H9 (cell line): ENCODE measurements at regions not wholly inside any gene's neighbourhood (a gene's known extent, or its start where the extent isn't known, plus 50 kb on each side); places are given as distances from the start of the nearest gene placed in this dataset.

ENCODE experiments used
- DNase-seq: peaks from one replicate; pipeline ENCODE4 v3.0.0-alpha.2; 2017
- H2AFZ ChIP-seq: one replicate; pipeline ENCODE4 v1.6.1; 2013; ENCODE audit warnings: mild to moderate bottlenecking, low read length, control low read depth, moderate library complexity
- H2AK5ac ChIP-seq: 2 replicates; pipeline ENCODE4 v1.6.1; 2013; ENCODE audit warnings: low read length, control low read depth, mixed read lengths; ENCODE audit not compliant: insufficient read length
- H2BK120ac ChIP-seq: one replicate; pipeline ENCODE4 v1.6.1; 2013; ENCODE audit warnings: low read depth, mild to moderate bottlenecking, low read length, control low read depth, inconsistent platforms; ENCODE audit not compliant: poor library complexity, severe bottlenecking
- H2BK12ac ChIP-seq: 2 replicates; pipeline ENCODE4 v1.6.1; 2013; ENCODE audit warnings: low read length, control low read depth, mixed read lengths, low read depth; ENCODE audit not compliant: insufficient read length
- H2BK15ac ChIP-seq: 2 replicates; pipeline ENCODE4 v1.6.1; 2013; ENCODE audit warnings: low read depth, low read length, control low read depth
- H2BK20ac ChIP-seq: one replicate; pipeline ENCODE4 v1.6.1; 2013; ENCODE audit warnings: low read depth, mild to moderate bottlenecking, low read length, control low read depth, inconsistent platforms; ENCODE audit not compliant: poor library complexity, severe bottlenecking
- H2BK5ac ChIP-seq: 2 replicates; pipeline ENCODE4 v1.6.1; 2013; ENCODE audit warnings: low read length, control low read depth, mixed read lengths; ENCODE audit not compliant: insufficient read length
- H3K14ac ChIP-seq: 2 replicates; pipeline ENCODE4 v1.6.1; 2013; ENCODE audit warnings: low read length, control low read depth; ENCODE audit not compliant: insufficient read depth
- H3K18ac ChIP-seq: 2 replicates; pipeline ENCODE4 v1.6.1; 2013; ENCODE audit warnings: low read depth, mild to moderate bottlenecking, mixed read lengths, low read length, control low read depth; ENCODE audit not compliant: insufficient read length
- H3K23ac ChIP-seq: 2 replicates; pipeline ENCODE4 v1.6.1; 2013; ENCODE audit warnings: low read length, control low read depth, mixed read lengths, low read depth; ENCODE audit not compliant: insufficient read length
- H3K23me2 ChIP-seq: 2 replicates; pipeline ENCODE4 v1.6.1; 2013; ENCODE audit warnings: low read depth, mild to moderate bottlenecking, mixed read lengths, low read length, control low read depth; ENCODE audit not compliant: insufficient read length, poor library complexity, severe bottlenecking
- H3K27ac ChIP-seq: 2 replicates; pipeline ENCODE4 v1.5.1; 2013; ENCODE audit warnings: low read length, control low read depth, mixed read lengths, low read depth; ENCODE audit not compliant: insufficient read length
- H3K27me3 ChIP-seq: 2 replicates; pipeline ENCODE4 v1.6.1; 2013; ENCODE audit warnings: low read length, control low read depth, inconsistent platforms; ENCODE audit not compliant: insufficient read depth
- H3K4ac ChIP-seq: 2 replicates; pipeline ENCODE4 v1.6.1; 2013; ENCODE audit warnings: low read depth, mild to moderate bottlenecking, control low read depth, inconsistent platforms, low read length, moderate library complexity
- H3K4me1 ChIP-seq: 2 replicates; pipeline ENCODE4 v1.6.1; 2013; ENCODE audit warnings: low read length, control low read depth, inconsistent platforms; ENCODE audit not compliant: insufficient read depth
- H3K4me2 ChIP-seq: 2 replicates; pipeline ENCODE4 v1.6.1; 2013; ENCODE audit warnings: low read length, control low read depth, mixed read lengths; ENCODE audit not compliant: insufficient read length, insufficient read depth
- H3K56ac ChIP-seq: 2 replicates; pipeline ENCODE4 v1.6.1; 2013; ENCODE audit warnings: low read depth, mild to moderate bottlenecking, mixed read lengths, low read length, control low read depth; ENCODE audit not compliant: insufficient read length
- H3K79me1 ChIP-seq: 2 replicates; pipeline ENCODE4 v1.6.1; 2013; ENCODE audit warnings: low read depth, mild to moderate bottlenecking, moderate library complexity, low read length, control low read depth, inconsistent platforms; ENCODE audit not compliant: insufficient read depth, poor library complexity, severe bottlenecking
- H3K79me2 ChIP-seq: 2 replicates; pipeline ENCODE4 v1.6.1; 2013; ENCODE audit warnings: low read length, control low read depth, inconsistent platforms; ENCODE audit not compliant: insufficient read depth
- H3K9ac ChIP-seq: 2 replicates; pipeline ENCODE4 v1.6.1; 2013; ENCODE audit warnings: low read length, control low read depth, mixed read lengths; ENCODE audit not compliant: insufficient read length; ENCODE audit errors: extremely low read depth
- H3K9me3 ChIP-seq: one replicate; pipeline ENCODE4 v1.6.1; 2013; ENCODE audit warnings: low read depth, low read length, inconsistent platforms; ENCODE audit not compliant: control insufficient read depth
- H3T11ph ChIP-seq: one replicate; pipeline ENCODE4 v1.6.1; 2013; ENCODE audit warnings: mild to moderate bottlenecking, low read length, control low read depth, inconsistent platforms
- H4K20me1 ChIP-seq: one replicate; pipeline ENCODE4 v1.6.1; 2013; ENCODE audit not compliant: control insufficient read depth, insufficient read length, insufficient read depth
- H4K5ac ChIP-seq: 2 replicates; pipeline ENCODE4 v1.6.1; 2013; ENCODE audit warnings: low read depth, mild to moderate bottlenecking, mixed read lengths, low read length, control low read depth; ENCODE audit not compliant: insufficient read length
- H4K8ac ChIP-seq: replicated peaks from 2 replicates; pipeline ENCODE4 v1.6.1; 2013; ENCODE audit warnings: low read length, control low read depth, mixed read lengths, low read depth; ENCODE audit not compliant: insufficient read length
- H4K91ac ChIP-seq: 2 replicates; pipeline ENCODE4 v1.6.1; 2013; ENCODE audit warnings: low read depth, mild to moderate bottlenecking, moderate library complexity, mixed read lengths, low read length, control low read depth; ENCODE audit not compliant: insufficient read length
- H3K27ac Mint-ChIP-seq, 3 experiments: 2 replicates in 2 of 3; 3 replicates in 1 of 3; pipeline ENCODE4 v1.8.0; 2020 to 2021; ENCODE audit warnings: mixed read lengths in 3 of 3, mild to moderate bottlenecking in 1 of 3, moderate library complexity in 1 of 3
- H3K27me3 Mint-ChIP-seq: 2 replicates; pipeline ENCODE4 v1.8.0; 2021; ENCODE audit warnings: low read depth, mild to moderate bottlenecking, moderate library complexity, mixed read lengths
- H3K36me3 Mint-ChIP-seq, 3 experiments: 2 replicates in 2 of 3; 3 replicates in 1 of 3; pipeline ENCODE4 v1.8.0; 2020 to 2021; ENCODE audit warnings: low read depth in 3 of 3, mixed read lengths in 3 of 3; ENCODE audit not compliant: insufficient read depth in 1 of 3
- H3K4me1 Mint-ChIP-seq, 2 experiments: 2 replicates each; pipeline ENCODE4 v1.8.0; 2020; ENCODE audit warnings: mixed read lengths in 2 of 2
- H3K4me3 Mint-ChIP-seq, 2 experiments: 2 replicates in 1 of 2; 3 replicates in 1 of 2; pipeline ENCODE4 v1.8.0; 2020 to 2021; ENCODE audit warnings: mild to moderate bottlenecking in 2 of 2, mixed read lengths in 2 of 2, moderate library complexity in 1 of 2
- H3K9me3 Mint-ChIP-seq, 2 experiments: 2 replicates in 1 of 2; 3 replicates in 1 of 2; pipeline ENCODE4 v1.8.0; 2020; ENCODE audit warnings: mild to moderate bottlenecking in 2 of 2, mixed read lengths in 2 of 2, moderate library complexity in 1 of 2
- CTCF ChIP-seq: fragments of 200-600 bp; sonication (generic); conservative IDR thresholded peaks from 3 replicates; pipeline ENCODE4 v1.8.0; 2021; ENCODE audit warnings: antibody characterized with exemption, mild to moderate bottlenecking
- WGBS: extraction: QIAGEN DNeasy Blood & Tissue Kit; methylation state at CpG from one replicate; pipeline ENCODE4 v1.1.7; 2013; ENCODE audit warnings: missing lambda C conversion rate, low lambda C conversion rate, mixed read lengths; ENCODE audit not compliant: insufficient read length; ENCODE audit errors: extremely low coverage; 5-methylcytosine and 5-hydroxymethylcytosine counted together

GRCh38 chr10:10519674-10520073 lies 498.0 kb upstream of the CELF2 start:
- Histone ChIP-seq H3K4me2 (no peak overlapping the region), H4K8ac (no peak overlapping the region), H4K20me1 (no peaks in the 10 kb centered on the region), H3T11ph (no peak overlapping the region), H3K23ac (no peak overlapping the region), H3K56ac (no peak overlapping the region), H2BK120ac (no peak overlapping the region), H2AK5ac (no peak overlapping the region), H3K18ac (no peak overlapping the region), H3K4me1 (no peaks in the 10 kb centered on the region), H3K27me3 (no peaks in the 10 kb centered on the region), H2BK5ac (no peak overlapping the region), H2BK12ac (no peak overlapping the region), H3K23me2 (no peaks in the 10 kb centered on the region), H3K4ac (no peak overlapping the region), H3K14ac (no peak overlapping the region), H3K79me2 (no peaks in the 10 kb centered on the region), H3K27ac (no peak overlapping the region), H4K91ac (no peak overlapping the region), H3K79me1 (no peaks in the 10 kb centered on the region), H3K9ac (no peak overlapping the region), H2AFZ (no peak overlapping the region), H3K9me3 (no peaks in the 10 kb centered on the region), H2BK15ac (no peak overlapping the region), H4K5ac (no peak overlapping the region), H2BK20ac (no peak overlapping the region)
- TF ChIP-seq CTCF = no peak
- no peaks in the 10 kb centered on the region for H3K27me3 Mint-ChIP-seq
- H3K4me3 Mint-ChIP-seq = no peak overlapping the region
- no peaks in the 10 kb centered on the region for H3K36me3 Mint-ChIP-seq
- DNase-seq = no peak
- H3K4me1 Mint-ChIP-seq = peaks cover 5 to 20% of the 10 kb centered on the region in 2 experiments
- no peaks in the 10 kb centered on the region for H3K9me3 Mint-ChIP-seq
- H3K27ac Mint-ChIP-seq = no peak overlapping the region
- no CpG with 5 or more reads among the region's 3 CpGs for WGBS
